Thoracic aorta (tissue), 2 donors: ENCODE measurements at regions not wholly inside any gene's neighbourhood (a gene's known extent, or its start where the extent isn't known, plus 50 kb on each side); places are given as distances from the start of the nearest gene placed in this dataset.

Experiments
- ATAC-seq: fragments of 150-250 bp; one replicate; pipeline ENCODE4 v1.8.0; 2017; ENCODE audit warnings: low read depth; ENCODE audit not compliant: insufficient number of reproducible peaks, low FRiP score
- DNase-seq: peaks from one replicate; pipeline ENCODE4 v3.0.0-alpha.2; 2020; ENCODE audit warnings: low spot score
- H3K27ac ChIP-seq, 2 donors: fragments of 200-600 bp; sonication (generic); 1 replicate in 1 of 2; 2 replicates in 1 of 2; pipeline ENCODE4 v1.5.1; 2016; ENCODE audit warnings: mild to moderate bottlenecking in 2 of 2, moderate library complexity in 2 of 2
- H3K27me3 ChIP-seq: fragments of 200-600 bp; sonication (generic); replicated peaks from 2 replicates; pipeline ENCODE4 v1.6.0; 2016; ENCODE audit warnings: mild to moderate bottlenecking; ENCODE audit not compliant: insufficient read depth
- H3K36me3 ChIP-seq: fragments of 200-600 bp; sonication (generic); one replicate; pipeline ENCODE4 v1.5.1; 2016
- H3K4me1 ChIP-seq, 2 donors: fragments of 200-600 bp; sonication (generic); 1 replicate in 1 of 2; 2 replicates in 1 of 2; pipeline versions ENCODE4 v1.5.1 to v1.6.0; 2016; ENCODE audit warnings: low read depth in 2 of 2, mild to moderate bottlenecking in 1 of 2; ENCODE audit not compliant: control insufficient read depth in 1 of 2
- H3K4me3 ChIP-seq: fragments of 200-600 bp; sonication (generic); 2 replicates; pipeline ENCODE4 v1.5.1; 2016; ENCODE audit warnings: mild to moderate bottlenecking
- H3K9me3 ChIP-seq: fragments of 200-600 bp; sonication (generic); 2 replicates; pipeline ENCODE4 v1.5.1; 2016
- CTCF ChIP-seq: fragments of 200-600 bp; sonication (generic); IDR thresholded peaks from one replicate; pipeline ENCODE4 v1.5.1; 2019; ENCODE audit warnings: antibody characterized with exemption

DNA sequence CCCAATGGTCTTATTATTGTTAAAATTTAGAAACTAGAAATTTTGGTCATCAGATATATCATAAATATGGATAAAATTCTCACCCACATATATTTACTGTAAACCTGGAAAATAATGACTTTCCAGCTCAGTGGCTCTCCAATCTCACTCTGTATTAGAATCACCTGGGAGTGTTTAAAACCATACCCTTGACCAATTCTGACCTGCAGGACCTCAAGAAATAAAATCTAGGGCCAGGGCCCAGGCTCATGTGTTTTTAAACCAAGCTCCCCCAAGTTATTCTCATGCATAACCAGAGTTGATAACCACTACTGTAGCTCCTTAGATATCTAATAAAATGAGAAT lies 372.1 kb downstream of the SHQ1 start:
- no peaks in the 10 kb centered on the region for H3K36me3 ChIP-seq
- ATAC-seq (no peak), DNase-seq (no peak)
- H3K27me3 ChIP-seq, result no peaks in the 10 kb centered on the region
- H3K4me3 ChIP-seq, result no peak overlapping the region
- no peaks in the 10 kb centered on the region for H3K9me3 ChIP-seq
- no peaks in the 10 kb centered on the region for H3K4me1 ChIP-seq
- H3K27ac ChIP-seq, result no peak overlapping the region
- TF ChIP-seq CTCF, result no peak

DNA sequence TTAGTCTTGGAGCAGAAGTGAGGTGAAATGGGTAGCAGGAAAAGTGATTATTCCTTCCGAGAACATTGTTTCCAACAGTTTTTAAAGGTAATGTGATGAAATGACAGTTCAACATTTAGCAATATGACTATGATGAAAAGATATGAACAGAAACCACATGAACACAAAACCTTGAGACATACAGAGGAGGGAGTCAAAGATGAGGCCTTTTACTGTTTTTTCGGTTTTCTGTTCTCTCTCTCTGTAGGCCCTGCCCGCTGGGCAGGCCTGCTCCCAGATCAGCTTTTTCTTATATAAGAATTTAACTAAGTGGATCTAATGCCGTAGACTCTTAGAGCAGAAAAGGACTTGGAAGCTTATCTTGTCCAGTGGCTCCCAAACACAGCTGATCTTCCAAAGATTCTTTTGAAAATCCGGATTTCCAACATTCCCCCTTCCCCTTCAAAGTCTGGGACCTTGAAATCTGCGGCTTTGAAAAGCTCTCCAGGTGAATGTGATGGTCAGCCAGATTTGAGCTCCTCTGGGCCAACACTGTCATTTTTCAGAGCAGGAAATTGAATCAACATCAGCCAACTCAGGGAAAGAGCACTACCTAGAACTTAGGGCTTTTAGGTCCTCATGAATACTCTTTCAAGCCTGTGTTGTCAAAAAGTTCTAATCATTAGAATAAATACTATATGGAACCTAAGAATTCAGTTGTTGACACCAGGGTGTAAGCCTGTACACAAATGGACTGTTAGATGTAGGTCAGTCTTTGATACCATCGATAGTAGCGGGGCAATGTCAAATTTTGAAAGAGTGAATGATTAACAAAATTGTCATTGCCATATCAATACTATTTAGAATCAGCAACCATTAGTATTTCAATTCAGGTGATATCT lies 372.7 kb downstream of the SHQ1 start:
- ATAC-seq (no peak), DNase-seq (no peak)
- H3K27ac ChIP-seq, result no peak overlapping the region
- no peak overlapping the region for H3K4me3 ChIP-seq
- no peaks in the 10 kb centered on the region for H3K27me3 ChIP-seq
- TF ChIP-seq CTCF, result no peak
- no peaks in the 10 kb centered on the region for H3K36me3 ChIP-seq
- H3K9me3 ChIP-seq, result no peaks in the 10 kb centered on the region
- H3K4me1 ChIP-seq, result no peaks in the 10 kb centered on the region

GRCh38 chr3:72474775-72475174 lies 373.5 kb downstream of the SHQ1 start:
- TF ChIP-seq CTCF, result no peak
- no peak for ATAC-seq
- H3K27ac ChIP-seq, result no peak overlapping the region
- no peak for DNase-seq
- H3K9me3 ChIP-seq, result no peaks in the 10 kb centered on the region
- no peaks in the 10 kb centered on the region for H3K4me1 ChIP-seq
- H3K4me3 ChIP-seq, result no peak overlapping the region
- no peaks in the 10 kb centered on the region for H3K27me3 ChIP-seq
- H3K36me3 ChIP-seq, result no peaks in the 10 kb centered on the region

DNA sequence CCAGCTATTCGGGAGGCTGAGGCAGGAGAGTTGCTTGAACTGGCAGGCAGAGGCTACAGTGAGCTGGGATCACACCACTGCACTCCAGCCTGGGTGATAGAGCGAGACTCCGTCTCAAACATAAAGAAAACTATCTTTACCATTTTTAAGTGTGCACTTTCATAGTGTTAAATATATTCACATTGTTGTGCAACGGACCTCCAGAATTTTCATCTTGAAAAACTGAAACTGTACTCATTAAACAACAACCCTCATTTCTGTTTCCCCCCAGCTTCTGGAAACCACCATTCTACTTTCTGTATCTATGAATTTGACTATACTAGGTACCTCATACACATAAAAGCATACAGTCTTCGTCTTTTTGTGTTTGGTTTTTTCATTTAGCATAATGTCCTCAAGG lies 375.1 kb downstream of the SHQ1 start:
- no peak overlapping the region for H3K27ac ChIP-seq

DNA sequence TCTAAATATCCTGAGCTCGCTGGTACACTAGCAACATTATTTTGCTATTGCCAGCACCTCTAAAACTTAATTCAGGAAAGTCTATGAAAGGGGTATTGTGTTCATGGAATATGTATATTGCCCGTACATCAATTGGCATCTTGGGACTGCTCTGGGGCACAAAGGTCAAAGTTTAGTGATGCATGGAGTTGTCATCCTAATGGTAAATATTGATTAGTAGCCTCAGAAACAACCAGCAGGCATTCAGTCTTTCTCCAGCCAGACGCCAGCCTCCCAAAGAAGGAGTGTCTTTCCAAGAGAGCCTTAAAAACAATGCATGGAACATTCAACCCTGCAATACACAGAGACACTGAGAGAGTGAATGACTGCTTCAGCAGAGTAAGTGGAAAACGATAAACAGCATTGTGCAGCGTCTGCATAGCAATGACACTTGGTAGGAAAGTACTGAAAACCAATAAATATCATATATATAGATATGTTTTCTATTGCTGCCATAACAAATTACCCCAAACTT lies 377.3 kb downstream of the SHQ1 start:
- no peaks in the 10 kb centered on the region for H3K36me3 ChIP-seq
- no peak for DNase-seq
- H3K4me3 ChIP-seq, result no peak overlapping the region
- no peak for TF ChIP-seq CTCF
- no peaks in the 10 kb centered on the region for H3K4me1 ChIP-seq
- no peaks in the 10 kb centered on the region for H3K9me3 ChIP-seq
- no peaks in the 10 kb centered on the region for H3K27me3 ChIP-seq
- ATAC-seq, result no peak
- H3K27ac ChIP-seq, result no peak overlapping the region

More for the DNA sequence above, 375.1 kb downstream of the SHQ1 start:
- no peaks in the 10 kb centered on the region for H3K4me1 ChIP-seq
- no peak overlapping the region for H3K4me3 ChIP-seq
- H3K27me3 ChIP-seq, result no peaks in the 10 kb centered on the region
- no peaks in the 10 kb centered on the region for H3K36me3 ChIP-seq
- ATAC-seq (no peak), DNase-seq (no peak)
- TF ChIP-seq CTCF, result no peak
- no peaks in the 10 kb centered on the region for H3K9me3 ChIP-seq
